ENCODE measurements at regions not wholly inside any gene's neighbourhood (a gene's known extent, or its start where the extent isn't known, plus 50 kb on each side); places are given as distances from the start of the nearest gene placed in this dataset.

GRCh38 chr3:176824811-176825210, 372.5 kb downstream of the TBL1XR1 start:
- no peak for DNase-seq (ENCODE audit: low read depth)
- no peak overlapping the region for H3K4me3 ChIP-seq (ENCODE audit: low read depth, low read length)

- no peak overlapping the region for H3K4me3 ChIP-seq (ENCODE audit: low read depth, low read length)
- DNase-seq (ENCODE audit: low read depth), result no peak
Observed at GRCh38 chr3:176820764-176821163, 376.5 kb downstream of the TBL1XR1 start.

GRCh38 chr3:176816937-176817336, 380.3 kb downstream of the TBL1XR1 start:
- no peak overlapping the region for H3K4me3 ChIP-seq (ENCODE audit: low read depth, low read length)
- no peak for DNase-seq (ENCODE audit: low read depth)

- no peak overlapping the region for H3K4me3 ChIP-seq (ENCODE audit: low read depth, low read length)
- DNase-seq (ENCODE audit: low read depth), result peak; percentile 20
Observed at GRCh38 chr3:176814285-176814684, 383.0 kb downstream of the TBL1XR1 start.

GRCh38 chr3:176807938-176808337, 389.3 kb downstream of the TBL1XR1 start:
- H3K4me3 ChIP-seq (ENCODE audit: low read depth, low read length), result no peak overlapping the region
- DNase-seq (ENCODE audit: low read depth), result no peak

- no peak overlapping the region for H3K4me3 ChIP-seq (ENCODE audit: low read depth, low read length)
- DNase-seq (ENCODE audit: low read depth), result no peak
Observed at GRCh38 chr3:176799675-176800074, 397.6 kb downstream of the TBL1XR1 start.

GRCh38 chr3:176798680-176799079, 398.6 kb downstream of the TBL1XR1 start:
- no peak overlapping the region for H3K4me3 ChIP-seq (ENCODE audit: low read depth, low read length)
- DNase-seq (ENCODE audit: low read depth), result no peak

- DNase-seq (ENCODE audit: low read depth), result peak; percentile 1
- H3K4me3 ChIP-seq (ENCODE audit: low read depth, low read length), result no peak overlapping the region
Observed at GRCh38 chr3:176796371-176796770, 400.9 kb downstream of the TBL1XR1 start.

GRCh38 chr3:176795891-176796290, 401.4 kb downstream of the TBL1XR1 start:
- no peak for DNase-seq (ENCODE audit: low read depth)
- no peak overlapping the region for H3K4me3 ChIP-seq (ENCODE audit: low read depth, low read length)

- H3K4me3 ChIP-seq (ENCODE audit: low read depth, low read length), result no peak overlapping the region
- DNase-seq (ENCODE audit: low read depth), result no peak
Observed at GRCh38 chr3:176794406-176794805, 402.9 kb downstream of the TBL1XR1 start.

GRCh38 chr3:176789947-176790346, 407.3 kb downstream of the TBL1XR1 start:
- no peak overlapping the region for H3K4me3 ChIP-seq (ENCODE audit: low read depth, low read length)
- no peak for DNase-seq (ENCODE audit: low read depth)

GRCh38 chr3:176789281-176789705, 408.0 kb downstream of the TBL1XR1 start:
- DNase-seq (ENCODE audit: low read depth), result no peak
- H3K4me3 ChIP-seq (ENCODE audit: low read depth, low read length), result no peak overlapping the region

GRCh38 chr3:176787506-176787905, 409.8 kb downstream of the TBL1XR1 start:
- no peak for DNase-seq (ENCODE audit: low read depth)
- no peak overlapping the region for H3K4me3 ChIP-seq (ENCODE audit: low read depth, low read length)

GRCh38 chr3:176785171-176785570, 412.1 kb downstream of the TBL1XR1 start:
- no peak overlapping the region for H3K4me3 ChIP-seq (ENCODE audit: low read depth, low read length)
- DNase-seq (ENCODE audit: low read depth), result no peak

GRCh38 chr3:176780766-176781165, 416.5 kb downstream of the TBL1XR1 start:
- H3K4me3 ChIP-seq (ENCODE audit: low read depth, low read length), result no peak overlapping the region
- no peak for DNase-seq (ENCODE audit: low read depth)

GRCh38 chr3:176776622-176777175, 420.6 kb downstream of the TBL1XR1 start:
- no peak for DNase-seq (ENCODE audit: low read depth)
- H3K4me3 ChIP-seq (ENCODE audit: low read depth, low read length), result no peak overlapping the region

- no peak overlapping the region for H3K4me3 ChIP-seq (ENCODE audit: low read depth, low read length)
- DNase-seq (ENCODE audit: low read depth), result no peak
Observed at GRCh38 chr3:176769547-176770190, 427.6 kb downstream of the TBL1XR1 start.

- H3K4me3 ChIP-seq (ENCODE audit: low read depth, low read length), result no peak overlapping the region
- peak; percentile 88 for DNase-seq (ENCODE audit: low read depth)
Observed at GRCh38 chr3:176767385-176767784, 429.9 kb downstream of the TBL1XR1 start.

GRCh38 chr3:176766862-176767261, 430.4 kb downstream of the TBL1XR1 start:
- H3K4me3 ChIP-seq (ENCODE audit: low read depth, low read length), result no peak overlapping the region
- no peak for DNase-seq (ENCODE audit: low read depth)

GRCh38 chr3:176765382-176765900, 431.8 kb downstream of the TBL1XR1 start:
- no peak overlapping the region for H3K4me3 ChIP-seq (ENCODE audit: low read depth, low read length)
- no peak for DNase-seq (ENCODE audit: low read depth)

GRCh38 chr3:176759815-176760506, 437.3 kb downstream of the TBL1XR1 start:
- no peak overlapping the region for H3K4me3 ChIP-seq (ENCODE audit: low read depth, low read length)

More at GRCh38 chr3:176759815-176760506, 437.3 kb downstream of the TBL1XR1 start:
- DNase-seq (ENCODE audit: low read depth), result no peak

Measured in skeletal muscle cell (primary cell).